ENCODE measurements at regions not wholly inside any gene's neighbourhood (a gene's known extent, or its start where the extent isn't known, plus 50 kb on each side); places are given as distances from the start of the nearest gene placed in this dataset.

DNA sequence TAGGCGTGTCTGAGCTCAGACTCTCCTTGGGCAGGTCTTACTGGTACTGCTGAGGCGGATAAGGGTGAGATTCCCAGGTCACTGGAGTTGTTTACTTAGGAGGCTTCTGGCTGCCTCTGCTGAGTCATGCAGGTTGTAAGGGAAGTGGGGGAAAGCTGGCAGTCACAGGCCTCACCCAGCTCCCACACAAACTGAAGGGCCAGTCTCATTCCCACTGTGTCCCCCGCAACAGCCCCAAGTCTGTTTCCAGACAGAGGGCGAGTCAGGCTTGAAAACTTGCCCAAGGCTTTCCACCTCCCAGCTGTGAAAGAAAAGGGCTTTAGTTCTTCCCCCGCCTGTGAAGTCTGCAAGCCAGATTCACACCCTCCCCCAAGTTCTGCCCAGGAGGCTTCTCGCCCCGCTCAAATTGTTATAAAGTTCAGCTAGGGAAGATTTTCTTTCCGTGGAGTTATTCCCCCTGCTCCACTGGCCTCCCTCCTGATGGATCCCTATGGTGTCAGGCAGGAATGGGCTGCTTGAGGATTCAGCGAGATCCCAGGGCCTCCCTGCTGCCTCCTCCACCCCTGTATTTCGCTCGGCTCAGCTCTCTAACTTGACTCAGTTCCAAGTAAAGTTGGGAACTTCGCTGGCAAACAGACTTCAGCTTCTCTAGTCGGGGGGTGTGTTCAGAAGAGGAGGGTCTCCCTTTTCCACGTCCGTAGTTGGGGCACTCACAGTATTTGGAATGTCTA, 248.6 kb downstream of the NR4A2 start:
- no peak for DNase-seq

DNA sequence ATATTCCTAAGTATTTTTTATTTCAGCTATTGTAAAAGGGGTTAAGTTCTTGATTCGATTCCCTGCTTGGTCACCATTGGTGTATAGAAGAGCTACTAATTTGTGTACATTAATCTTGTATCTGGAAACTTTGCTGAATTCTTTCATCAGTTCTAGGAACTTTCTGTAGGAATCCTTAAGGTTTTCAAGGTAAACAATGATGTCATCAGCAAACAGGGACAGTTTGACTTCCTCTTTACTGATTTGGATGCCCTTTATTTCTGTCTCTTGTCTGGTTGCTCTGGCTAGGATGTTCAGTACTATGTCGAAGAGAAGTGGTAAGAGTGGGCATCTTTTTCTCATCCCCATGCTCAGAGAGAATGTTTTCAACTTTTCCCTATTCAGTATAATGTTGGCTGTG, 252.7 kb downstream of the NR4A2 start:
- no peak for DNase-seq

DNA sequence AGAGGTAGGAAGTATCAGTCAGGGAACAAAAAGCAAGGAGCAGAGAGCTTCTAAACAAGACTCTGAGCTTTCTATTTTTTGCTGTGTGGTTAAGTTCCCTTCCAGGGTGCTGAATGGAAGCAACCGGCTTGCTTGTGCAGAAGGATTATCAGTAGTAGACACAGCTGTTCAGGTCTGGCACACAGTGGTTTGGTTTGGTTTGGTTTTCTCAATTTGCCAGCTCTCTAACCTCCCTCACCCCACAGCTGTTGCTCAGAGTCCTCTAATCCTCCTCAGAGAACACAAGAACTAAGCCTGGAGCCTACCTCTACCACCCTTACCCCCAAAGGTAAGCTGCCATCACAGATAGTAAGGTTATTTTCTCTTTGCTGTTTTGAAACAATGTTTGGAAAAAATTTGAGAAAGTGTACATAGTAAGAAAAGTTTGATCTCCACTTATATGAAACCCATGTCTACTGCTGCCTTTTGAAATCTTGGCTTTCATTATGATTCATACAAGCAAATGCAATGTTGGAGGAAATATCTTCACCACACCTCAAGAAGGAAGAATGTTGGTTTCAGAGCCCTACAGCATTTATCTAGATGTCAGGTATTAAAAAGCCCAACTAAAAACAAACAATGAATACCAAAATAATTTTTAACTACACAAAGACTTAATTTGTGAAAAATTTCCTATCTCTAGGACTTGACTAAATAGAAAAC, 255.3 kb downstream of the NR4A2 start:
- DNase-seq: no peak

DNA sequence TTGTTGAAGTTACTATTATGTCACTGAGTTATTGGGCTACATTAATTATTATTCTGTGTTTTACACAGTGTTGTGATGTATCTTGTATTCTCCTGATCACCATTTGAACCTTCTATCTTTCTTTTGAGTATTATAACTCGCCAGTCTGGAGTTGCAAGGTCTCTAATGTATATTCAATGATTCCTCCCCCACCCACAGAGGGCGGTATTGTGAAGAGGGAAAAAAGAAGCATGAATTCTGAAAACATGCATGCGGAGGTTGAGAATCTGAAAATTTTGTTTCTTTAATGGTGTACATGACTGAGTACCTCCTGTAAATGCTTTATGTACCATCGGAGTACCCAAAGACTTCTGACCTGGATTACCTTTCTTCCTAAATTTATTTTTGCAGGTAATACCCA, 266.6 kb downstream of the NR4A2 start:
- no peak for DNase-seq

DNA sequence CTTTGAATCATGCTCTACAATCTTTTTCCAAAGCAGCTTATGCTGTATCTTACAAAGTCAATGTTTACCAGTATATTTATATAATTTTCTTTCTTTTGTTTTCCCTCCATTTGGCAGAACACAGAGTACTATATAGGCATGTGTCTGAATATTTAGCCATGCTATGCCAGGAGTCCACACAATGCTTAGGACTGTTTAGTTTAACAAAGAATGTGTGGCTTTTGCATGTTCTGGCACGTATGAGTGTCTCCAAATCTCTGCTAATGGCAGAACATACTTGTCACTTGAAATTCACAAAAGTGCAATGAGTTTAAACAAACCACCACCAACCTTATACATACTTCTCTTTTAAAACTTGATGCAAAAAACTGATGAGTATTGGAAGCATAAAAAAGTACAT, 268.0 kb downstream of the NR4A2 start:
- no peak for DNase-seq

DNA sequence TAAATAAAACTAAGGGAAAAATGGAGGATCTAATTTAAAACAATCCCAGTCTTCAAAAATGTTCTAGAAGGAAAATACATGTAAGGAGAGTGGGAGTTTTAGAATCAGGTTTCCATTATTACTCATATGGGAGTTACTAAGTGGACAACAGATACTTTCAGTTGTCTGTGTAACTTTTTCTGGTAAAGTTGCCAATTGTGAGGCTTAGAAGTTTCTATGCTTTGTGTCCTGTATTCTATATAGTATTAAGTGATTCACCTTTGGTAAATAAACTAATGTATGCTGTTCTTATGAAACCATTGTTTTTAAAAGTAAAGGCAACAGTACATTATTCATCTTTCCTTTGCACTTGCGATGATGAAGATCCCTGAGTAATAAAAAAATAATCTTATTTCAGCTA, 274.9 kb downstream of the NR4A2 start:
- DNase-seq: no peak

DNA sequence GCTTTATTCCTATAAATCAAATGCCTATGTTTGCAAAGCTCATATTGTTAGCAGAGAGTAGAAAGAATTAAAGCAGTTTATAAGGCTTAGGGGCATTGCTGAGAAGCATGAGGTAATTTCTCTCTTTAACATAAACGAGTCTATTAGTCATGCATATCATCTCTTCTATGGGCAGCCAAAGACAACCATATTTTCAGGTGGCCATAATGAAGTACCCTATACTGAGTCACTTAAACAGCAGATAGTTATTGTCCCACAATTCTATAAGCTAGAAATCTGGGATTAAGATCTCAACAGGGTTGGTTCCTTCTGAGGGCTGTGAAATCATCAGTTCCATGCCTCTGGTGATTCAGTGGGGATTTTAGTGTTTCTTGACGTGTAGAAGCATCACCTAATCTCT, 277.5 kb downstream of the NR4A2 start:
- DNase-seq: no peak

DNA sequence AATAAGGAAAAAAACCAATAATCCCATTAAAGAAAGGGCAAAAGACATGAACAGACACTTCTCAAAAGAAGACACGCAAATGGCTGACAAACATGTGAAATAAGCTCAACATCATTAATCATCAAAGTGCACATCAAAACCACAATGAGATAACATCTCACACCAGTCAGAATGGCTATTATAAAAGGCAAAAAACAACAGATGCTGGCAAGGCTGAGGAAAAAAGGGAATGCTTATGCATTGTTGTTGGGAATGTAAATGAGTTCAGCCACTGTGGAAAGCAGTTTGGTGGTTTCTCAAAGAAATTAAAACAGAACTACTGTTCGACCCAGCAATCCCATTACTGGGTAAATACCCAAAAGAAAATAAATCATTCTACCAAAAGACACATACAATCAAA, 285.6 kb downstream of the NR4A2 start:
- DNase-seq: no peak

DNA sequence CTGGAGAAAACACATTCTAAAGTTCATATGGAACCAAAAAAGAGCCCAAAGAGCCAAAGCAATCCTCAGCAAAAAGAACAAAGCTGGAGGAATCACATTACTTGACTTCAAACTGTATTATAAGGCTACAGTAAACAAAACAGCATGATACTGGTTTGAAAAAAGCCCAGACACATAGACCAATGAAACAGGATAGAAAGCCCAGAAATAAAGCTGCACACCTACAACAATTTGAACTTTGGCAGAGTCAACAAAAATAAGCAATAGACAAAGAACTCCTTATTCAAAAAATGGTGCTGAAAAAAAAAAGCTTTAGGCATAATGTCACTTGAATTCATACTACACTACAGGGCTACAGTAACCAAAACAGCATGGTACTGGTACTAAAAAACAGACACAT, 289.6 kb downstream of the NR4A2 start:
- DNase-seq: no peak

DNA sequence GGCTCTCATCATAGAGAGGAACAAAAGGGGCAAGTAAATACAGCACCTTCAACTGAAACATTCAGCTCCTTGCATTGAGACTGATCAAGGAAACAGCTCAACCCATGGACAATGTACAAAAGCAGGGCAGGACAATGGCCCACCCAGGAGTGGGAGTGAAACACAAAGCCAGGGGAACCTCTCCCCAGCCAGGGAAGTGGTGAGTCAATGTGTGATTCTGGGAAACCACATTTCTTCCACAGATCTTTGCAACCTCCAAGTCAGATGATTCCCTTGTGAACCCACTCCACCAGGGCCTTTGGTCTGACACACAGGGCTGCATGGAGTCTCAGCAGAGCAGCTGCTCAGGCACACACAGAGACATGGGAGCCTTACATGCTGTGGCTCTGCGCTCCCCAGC, 294.5 kb downstream of the NR4A2 start:
- no peak for DNase-seq

DNA sequence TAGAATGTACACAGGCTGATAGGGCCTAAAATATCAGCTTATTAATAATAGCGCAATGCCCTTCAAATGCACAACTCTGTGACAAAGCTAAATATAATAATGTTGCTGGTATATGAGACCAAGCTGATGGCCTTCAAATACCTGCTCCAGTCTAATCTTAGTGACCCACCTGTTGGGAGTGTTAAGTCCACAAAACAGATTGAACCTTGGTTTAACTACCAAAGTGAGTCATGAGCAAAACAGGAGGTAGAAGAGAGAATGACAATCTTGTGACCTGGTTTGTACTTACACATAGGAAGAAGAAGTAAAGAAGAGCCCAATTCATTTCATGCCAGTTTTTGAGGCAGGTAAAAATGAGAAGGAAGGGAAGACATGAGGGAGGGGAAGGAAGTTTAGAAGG, 295.0 kb downstream of the NR4A2 start:
- no peak for DNase-seq

DNA sequence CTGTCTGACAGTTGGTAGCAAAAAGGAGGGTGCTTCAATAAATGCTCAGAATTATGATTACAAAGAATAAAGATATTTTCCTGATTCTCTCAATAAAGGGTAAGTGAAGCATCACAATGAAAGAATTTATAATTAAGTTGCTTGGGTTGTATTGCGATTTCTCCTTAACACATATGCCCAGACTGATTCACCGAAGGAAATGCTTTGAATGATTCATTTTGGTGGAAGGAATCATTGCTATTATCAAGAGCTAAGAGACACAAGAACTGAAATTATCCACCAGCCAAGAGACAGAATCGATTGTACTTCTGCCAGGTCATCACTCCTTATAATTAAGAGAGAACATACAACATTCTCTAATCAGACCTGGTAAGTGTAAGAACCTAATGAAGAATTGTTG, 301.4 kb downstream of the NR4A2 start:
- no peak for DNase-seq

DNA sequence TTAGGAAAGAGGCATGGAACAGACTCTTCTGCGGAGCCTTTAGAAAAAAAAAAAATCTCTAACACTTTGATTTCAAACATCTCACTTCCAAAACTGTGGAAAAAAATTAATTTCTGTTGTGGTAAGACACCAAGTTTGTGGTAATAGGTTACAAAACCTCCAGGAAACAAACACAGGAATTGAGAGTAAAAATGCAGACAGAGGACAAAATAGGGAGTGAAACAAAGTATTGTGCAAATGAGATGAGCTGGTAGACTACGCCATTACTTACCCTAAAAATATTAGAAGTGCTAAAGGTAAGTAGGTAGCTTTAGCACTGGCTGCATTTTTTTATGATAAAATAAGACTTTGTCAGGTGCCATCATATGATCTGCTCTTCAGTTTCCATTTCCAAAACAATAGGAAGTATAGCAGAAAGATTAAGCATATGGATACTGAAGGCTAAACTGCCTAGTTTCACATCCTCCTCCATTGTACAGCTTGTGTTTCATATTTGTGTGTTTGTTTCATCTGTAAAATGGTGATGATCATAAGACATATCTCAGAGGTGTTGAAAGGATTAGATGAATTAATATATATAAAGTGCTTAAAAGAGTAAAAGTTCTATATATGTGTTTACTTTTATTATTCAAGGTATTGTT, 309.2 kb downstream of the NR4A2 start:
- DNase-seq: no peak

DNA sequence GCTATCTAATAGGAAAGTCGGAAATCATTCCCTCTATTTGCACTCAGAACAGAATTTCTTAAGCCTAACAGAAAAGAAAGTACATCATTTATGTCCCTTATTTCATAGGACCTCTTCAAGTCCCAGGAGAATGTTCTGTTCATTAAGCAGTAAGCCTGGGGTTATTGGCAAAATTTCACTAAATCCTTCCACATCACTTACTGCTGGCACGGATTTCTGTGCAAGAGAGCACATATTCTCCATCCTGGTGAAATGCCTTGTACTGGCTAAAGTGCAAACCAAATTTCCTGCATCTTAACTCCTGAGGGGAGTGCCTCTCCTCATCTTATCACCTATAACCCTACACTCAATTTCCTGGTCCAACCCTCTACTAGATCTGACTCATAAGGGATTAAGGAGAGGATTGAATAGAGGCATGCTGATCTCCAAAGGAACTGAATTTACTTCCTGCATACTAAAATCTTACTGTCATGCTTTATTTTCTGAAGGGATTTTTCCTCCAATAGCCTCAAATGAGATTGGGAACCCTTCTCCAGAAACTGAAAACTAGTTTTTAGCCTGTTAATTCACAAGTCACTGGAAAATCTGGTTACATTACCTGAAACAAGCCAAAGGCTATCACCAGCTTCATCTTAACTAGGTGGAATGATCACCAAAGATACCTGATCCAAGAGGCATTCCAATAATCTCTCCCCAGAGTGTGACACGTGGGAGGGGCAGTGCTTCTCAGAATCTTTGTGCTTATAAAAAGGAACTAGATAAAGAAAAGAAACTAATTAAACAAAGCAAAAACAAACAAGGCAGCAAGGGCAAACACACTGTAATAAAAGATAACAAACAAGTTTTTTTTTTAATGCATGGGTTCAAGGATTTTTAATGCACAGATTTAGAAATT, 311.1 kb downstream of the NR4A2 start:
- no peak for DNase-seq

DNA sequence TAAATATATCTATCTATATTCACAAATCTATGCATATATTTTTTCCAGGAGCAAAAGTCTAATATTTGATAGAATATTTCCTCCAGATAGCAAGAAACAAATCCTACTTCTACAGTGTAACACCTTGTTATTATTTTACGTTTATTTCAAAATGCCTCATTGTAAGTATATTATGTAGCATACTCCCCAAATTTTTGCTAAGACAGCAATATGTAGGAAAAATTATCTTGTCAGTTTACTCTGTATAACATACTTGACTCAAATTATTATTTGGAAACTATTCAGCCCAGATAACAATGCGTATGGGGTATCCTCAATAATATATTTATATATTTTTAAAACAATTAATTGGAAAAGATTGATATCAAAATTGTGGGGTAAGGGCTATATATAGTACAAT, 313.2 kb downstream of the NR4A2 start:
- DNase-seq: no peak

DNA sequence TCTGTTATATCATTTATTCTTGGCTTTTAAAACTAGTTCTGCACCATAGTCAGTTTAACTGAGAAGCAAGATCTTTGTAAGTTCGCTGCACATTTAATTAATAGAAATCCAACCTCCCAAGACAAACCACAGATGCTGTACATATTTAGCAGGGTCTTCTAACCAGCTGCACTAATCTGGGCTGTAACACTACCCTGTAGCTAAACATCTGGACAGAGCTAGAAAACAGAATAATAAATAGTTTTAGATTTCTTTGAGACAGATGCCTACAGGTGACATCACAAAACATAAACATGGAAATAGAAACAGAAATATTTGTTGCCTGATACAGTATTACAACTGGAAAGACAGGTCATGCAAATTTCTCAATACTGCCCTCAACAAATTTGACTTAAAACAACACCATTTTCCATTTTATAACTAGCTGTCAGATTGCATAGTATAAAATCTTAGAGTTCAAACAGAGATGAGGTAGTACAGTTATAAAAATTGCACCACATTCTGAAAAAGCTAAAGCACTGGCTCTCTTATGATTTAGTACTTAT, 315.1 kb downstream of the NR4A2 start:
- no peak for DNase-seq

DNA sequence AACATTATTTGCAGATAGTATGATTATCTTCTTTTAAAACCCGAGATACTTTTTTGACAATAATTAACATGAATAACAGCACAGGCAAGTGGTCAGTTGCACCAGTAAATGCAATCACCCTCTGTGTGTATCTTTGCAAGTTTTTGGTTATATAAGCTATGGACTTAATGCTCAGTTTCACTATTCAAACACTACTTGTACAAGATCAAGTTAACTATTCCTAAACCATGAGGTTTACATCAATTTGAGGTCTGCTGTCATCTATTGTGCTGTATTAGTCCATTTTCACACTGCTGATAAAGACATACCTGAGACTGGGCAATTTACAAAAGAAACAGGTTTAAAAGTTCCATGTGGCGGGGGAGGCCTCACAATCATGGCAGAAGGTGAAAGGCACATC, 323.2 kb downstream of the NR4A2 start:
- DNase-seq: no peak

DNA sequence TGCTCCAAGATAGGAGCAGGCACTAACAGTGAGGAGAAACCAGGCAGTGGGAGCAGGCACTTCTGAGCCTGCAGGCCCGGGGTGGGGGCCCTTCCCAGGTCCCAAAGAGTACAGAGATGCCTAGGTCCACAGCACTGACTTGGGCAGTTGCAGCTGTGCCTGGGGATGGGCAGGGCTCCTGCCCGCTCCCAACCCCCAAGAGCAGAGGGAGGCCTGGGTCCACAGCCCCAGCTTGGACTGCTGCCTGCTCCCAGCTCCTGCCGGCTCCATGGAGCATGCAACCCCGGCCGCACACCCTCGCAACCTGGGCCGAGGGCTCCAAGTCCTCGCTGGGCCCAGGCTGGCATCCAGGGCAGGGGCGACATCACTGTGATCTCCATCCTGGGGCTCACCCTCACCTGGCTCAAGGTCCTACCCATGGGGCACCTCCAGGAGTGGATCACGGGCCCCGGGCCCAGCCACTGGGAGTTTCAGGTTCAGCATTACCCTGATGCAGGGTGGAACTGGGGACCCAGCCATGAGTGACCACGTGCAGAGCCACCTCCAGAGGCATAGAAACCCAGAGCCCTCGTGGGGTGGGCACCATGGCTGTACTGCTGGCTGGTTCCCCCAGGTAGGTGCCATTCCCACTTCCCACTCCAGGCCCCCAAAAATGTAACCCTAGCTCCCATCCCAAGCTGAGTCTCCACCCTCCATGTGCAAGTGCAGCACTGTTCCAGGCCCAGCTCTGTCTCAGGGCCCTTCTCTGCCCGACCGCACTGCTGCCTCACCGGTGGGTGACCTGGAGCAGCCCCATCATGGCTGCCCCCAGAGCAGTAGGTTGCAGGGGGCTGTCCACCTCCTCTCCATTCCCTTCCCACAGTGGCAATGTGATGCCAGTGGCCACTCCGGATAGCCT, 325.6 kb downstream of the NR4A2 start:
- DNase-seq: no peak

DNA sequence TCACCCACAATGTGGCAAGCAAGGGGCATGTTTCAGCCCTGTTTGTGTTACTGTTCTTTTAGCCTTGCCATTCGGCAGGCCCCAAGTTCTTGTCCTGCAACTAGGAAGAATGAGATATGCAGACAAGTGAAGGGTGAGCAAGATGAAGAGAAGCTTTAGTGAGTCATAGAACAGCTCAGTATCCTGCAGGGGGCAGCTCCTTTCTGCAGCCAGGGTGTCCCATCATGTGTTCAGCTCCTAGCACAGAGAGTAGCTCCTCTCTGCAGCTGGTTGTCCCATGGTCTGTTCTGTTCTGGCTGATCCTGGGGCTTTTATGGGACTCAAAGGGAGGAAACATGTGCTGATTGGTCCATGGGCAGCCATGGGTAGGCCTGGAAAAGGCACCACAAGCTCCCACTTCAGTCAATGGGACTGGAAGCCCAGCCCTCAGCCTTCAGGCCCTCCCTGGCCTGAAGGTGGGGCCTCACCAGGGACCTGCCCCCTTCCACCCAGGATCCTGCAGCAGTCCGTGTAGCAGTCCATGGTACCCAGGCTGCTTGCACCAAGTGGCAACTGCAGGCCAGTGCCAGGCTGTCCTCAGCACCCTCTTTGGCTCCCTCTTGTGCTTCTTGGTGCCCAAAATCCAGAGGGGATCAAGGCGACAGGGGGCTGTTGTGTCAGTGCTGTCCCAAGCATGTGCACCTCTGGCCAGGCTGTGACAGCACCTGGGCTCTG, 326.4 kb downstream of the NR4A2 start:
- no peak for DNase-seq

DNA sequence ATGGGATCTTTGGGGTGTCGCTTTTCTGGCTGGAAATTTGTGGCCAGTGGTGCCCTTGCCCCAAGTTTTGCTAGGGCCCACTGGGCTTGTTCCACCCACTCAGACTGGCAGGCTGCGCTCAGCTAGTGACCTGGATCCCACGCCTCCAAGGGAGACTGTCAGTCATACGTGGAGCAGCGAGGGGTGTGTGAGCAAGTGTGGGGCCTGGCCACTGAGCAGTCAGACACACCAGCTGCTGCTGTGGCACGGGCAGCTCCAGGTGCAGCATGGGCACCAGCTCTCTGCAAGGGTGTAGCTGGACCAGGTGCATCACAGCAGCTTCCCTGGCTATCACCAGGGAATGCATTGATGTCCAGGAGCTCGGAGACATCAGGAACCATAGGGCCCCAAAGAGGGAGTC, 327.0 kb downstream of the NR4A2 start:
- no peak for DNase-seq

DNA sequence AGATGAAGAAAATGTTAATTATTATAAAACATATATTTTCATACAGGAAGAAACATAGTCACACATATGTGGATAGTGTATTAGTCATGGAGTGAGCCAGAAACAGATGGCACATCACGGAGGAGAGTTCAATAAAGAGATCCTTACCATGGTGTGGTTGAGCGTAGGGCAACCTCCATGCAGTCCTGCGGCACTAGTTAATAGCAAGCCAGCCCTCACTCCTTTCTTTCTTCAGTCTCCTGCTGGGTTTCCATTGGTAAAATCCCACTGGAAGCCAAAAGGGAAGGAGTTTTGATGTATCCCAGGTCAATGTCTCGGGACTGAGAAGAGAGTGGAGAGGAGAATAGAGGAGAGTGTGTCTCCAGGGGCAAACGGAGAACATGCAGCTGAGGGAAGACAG, 328.1 kb downstream of the NR4A2 start:
- DNase-seq: no peak

All from stimulated activated CD4-positive, alpha-beta T cell treated with anti-CD3 and anti-CD28 coated beads, Interleukin-4, amount 100 ng/mL, for 4 hours (primary cell).